HepG2 (cell line): ENCODE measurements at regions not wholly inside any gene's neighbourhood (a gene's known extent, or its start where the extent isn't known, plus 50 kb on each side); places are given as distances from the start of the nearest gene placed in this dataset.

ENCODE experiments used
- CBX1 ChIP-seq: IDR thresholded peaks from one replicate; pipeline ENCODE4 v1.6.1; 2016; ENCODE audit warnings: antibody characterized with exemption, low read depth
- NFRKB ChIP-seq: fragments of 450-650 bp; IDR thresholded peaks from 2 replicates; pipeline ENCODE4 v1.6.1; 2017
- NR2F1 ChIP-seq, 2 experiments: fragments of 450-650 bp in 1 of 2; formaldehyde crosslinking in 1 of 2; IDR thresholded peaks; 2 replicates each; pipeline versions ENCODE4 v1.5.0 to v1.6.1; 2016 to 2020; ENCODE audit warnings: mild to moderate bottlenecking in 1 of 2, missing compliant biosample characterization in 1 of 2, missing genetic modification reagents in 1 of 2, moderate library complexity in 1 of 2
- SNAI1 ChIP-seq: sonication (generic); formaldehyde crosslinking; IDR thresholded peaks from 2 replicates; pipeline ENCODE4 v1.5.0; 2020; ENCODE audit warnings: mild to moderate bottlenecking, missing genetic modification reagents, borderline replicate concordance
- ZHX2 ChIP-seq, 2 experiments: sonication (generic) in 1 of 2; formaldehyde crosslinking in 1 of 2; IDR thresholded peaks; 2 replicates each; pipeline versions ENCODE4 v1.6.1 to v1.9.0; 2014 to 2022; ENCODE audit warnings: antibody characterized with exemption in 1 of 2, borderline replicate concordance in 1 of 2, inconsistent platforms in 1 of 2, low read depth in 1 of 2, missing genetic modification reagents in 1 of 2
- ZNF274 ChIP-seq: sonication (generic); formaldehyde crosslinking; IDR thresholded peaks from 2 replicates; pipeline ENCODE4 v1.5.1; 2020; ENCODE audit warnings: mild to moderate bottlenecking, missing genetic modification reagents
- ZNF609 ChIP-seq: sonication (generic); formaldehyde crosslinking; IDR thresholded peaks from 2 replicates; pipeline ENCODE4 v1.4.0; 2020; ENCODE audit warnings: mild to moderate bottlenecking, missing genetic modification reagents, borderline replicate concordance
- ZNF720 ChIP-seq: sonication (generic); formaldehyde crosslinking; IDR thresholded peaks from 2 replicates; pipeline ENCODE4 v1.4.0; 2020; ENCODE audit warnings: missing genetic modification reagents
- ZNF776 ChIP-seq: sonication (generic); formaldehyde crosslinking; IDR thresholded peaks from 2 replicates; pipeline ENCODE4 v1.4.0; 2020; ENCODE audit warnings: mild to moderate bottlenecking, missing genetic modification reagents
- TF ChIP-seq, protein P1 (sequence below): sonication (generic); formaldehyde crosslinking; IDR thresholded peaks from 2 replicates; pipeline ENCODE4 v1.5.0; 2020; ENCODE audit warnings: mild to moderate bottlenecking, missing genetic modification reagents, moderate library complexity
- TF ChIP-seq, protein P2 (sequence below): sonication (generic); formaldehyde crosslinking; IDR thresholded peaks from 2 replicates; pipeline ENCODE4 v1.4.0; 2020; ENCODE audit warnings: missing genetic modification reagents, mild to moderate bottlenecking, borderline replicate concordance
- TF ChIP-seq, protein P3 (sequence below): sonication (generic); formaldehyde crosslinking; IDR thresholded peaks from 2 replicates; pipeline ENCODE4 v1.4.0; 2020; ENCODE audit warnings: missing genetic modification reagents

DNA sequence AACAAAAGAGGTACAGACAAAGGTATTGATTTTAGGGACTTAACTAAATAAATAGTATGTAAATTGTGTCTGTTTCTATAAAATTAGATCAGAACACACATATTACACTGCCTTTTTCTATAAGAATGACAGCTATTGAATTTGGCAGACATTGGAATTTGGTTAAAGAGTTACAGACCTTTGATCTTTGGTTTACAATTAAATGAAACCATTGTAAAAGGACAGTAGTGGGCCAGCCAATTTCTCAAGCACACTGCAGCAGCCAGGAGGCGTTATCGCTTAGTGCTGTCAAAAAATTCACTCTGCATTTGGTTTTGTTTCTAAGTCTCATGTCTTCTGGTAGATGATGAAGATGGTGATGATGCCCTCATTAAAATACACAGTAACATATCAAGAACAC is 175.9 kb downstream of the NR4A2 start (continued):
- TF ChIP-seq, protein P1, sequence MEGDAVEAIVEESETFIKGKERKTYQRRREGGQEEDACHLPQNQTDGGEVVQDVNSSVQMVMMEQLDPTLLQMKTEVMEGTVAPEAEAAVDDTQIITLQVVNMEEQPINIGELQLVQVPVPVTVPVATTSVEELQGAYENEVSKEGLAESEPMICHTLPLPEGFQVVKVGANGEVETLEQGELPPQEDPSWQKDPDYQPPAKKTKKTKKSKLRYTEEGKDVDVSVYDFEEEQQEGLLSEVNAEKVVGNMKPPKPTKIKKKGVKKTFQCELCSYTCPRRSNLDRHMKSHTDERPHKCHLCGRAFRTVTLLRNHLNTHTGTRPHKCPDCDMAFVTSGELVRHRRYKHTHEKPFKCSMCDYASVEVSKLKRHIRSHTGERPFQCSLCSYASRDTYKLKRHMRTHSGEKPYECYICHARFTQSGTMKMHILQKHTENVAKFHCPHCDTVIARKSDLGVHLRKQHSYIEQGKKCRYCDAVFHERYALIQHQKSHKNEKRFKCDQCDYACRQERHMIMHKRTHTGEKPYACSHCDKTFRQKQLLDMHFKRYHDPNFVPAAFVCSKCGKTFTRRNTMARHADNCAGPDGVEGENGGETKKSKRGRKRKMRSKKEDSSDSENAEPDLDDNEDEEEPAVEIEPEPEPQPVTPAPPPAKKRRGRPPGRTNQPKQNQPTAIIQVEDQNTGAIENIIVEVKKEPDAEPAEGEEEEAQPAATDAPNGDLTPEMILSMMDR: peak; percentile 55
- TF ChIP-seq ZNF720 (no peak), ZHX2 (IDR thresholded peaks at IDR 0.05; ENCODE audit: low read depth) (no peak), ZHX2 (CRISPR knock-in tag; IDR thresholded peaks at IDR 0.05; ENCODE audit: borderline replicate concordance) (no peak), NR2F1 (CRISPR knock-in tag; IDR thresholded peaks at IDR 0.05) (no peak), NFRKB (no peak), SNAI1 (CRISPR knock-in tag) (no peak), ZNF274 (no peak), CBX1 (no peak), ZNF776 (no peak), ZNF609 (CRISPR knock-in tag) (no peak)
- TF ChIP-seq, protein P2, sequence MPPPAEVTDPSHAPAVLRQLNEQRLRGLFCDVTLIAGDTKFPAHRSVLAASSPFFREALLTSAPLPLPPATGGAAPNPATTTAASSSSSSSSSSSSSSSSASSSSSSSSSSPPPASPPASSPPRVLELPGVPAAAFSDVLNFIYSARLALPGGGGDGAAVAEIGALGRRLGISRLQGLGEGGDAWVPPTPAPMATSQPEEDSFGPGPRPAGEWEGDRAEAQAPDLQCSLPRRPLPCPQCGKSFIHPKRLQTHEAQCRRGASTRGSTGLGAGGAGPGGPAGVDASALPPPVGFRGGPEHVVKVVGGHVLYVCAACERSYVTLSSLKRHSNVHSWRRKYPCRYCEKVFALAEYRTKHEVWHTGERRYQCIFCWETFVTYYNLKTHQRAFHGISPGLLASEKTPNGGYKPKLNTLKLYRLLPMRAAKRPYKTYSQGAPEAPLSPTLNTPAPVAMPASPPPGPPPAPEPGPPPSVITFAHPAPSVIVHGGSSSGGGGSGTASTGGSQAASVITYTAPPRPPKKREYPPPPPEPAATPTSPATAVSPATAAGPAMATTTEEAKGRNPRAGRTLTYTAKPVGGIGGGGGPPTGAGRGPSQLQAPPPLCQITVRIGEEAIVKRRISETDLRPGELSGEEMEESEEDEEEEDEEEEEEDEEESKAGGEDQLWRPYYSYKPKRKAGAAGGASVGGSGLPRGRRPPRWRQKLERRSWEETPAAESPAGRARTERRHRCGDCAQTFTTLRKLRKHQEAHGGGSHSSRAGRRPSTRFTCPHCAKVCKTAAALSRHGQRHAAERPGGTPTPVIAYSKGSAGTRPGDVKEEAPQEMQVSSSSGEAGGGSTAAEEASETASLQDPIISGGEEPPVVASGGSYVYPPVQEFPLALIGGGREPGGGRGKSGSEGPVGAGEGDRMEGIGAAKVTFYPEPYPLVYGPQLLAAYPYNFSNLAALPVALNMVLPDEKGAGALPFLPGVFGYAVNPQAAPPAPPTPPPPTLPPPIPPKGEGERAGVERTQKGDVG: no peak
- TF ChIP-seq, protein P3, sequence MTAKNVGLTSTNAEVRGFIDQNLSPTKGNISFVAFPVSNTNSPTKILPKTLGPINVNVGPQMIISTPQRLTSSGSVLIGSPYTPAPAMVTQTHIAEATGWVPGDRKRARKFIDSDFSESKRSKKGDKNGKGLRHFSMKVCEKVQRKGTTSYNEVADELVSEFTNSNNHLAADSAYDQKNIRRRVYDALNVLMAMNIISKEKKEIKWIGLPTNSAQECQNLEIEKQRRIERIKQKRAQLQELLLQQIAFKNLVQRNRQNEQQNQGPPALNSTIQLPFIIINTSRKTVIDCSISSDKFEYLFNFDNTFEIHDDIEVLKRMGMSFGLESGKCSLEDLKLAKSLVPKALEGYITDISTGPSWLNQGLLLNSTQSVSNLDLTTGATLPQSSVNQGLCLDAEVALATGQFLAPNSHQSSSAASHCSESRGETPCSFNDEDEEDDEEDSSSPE: no peak
